Amygdala (tissue), 56 donors: ENCODE measurements at regions not wholly inside any gene's neighbourhood (a gene's known extent, or its start where the extent isn't known, plus 50 kb on each side); places are given as distances from the start of the nearest gene placed in this dataset.
"Not testable (repeated sequence)": the region's sequence is repeated elsewhere in the genome, so short reads cannot be mapped to it uniquely, and the experiment has no call there.

Experiments used
- DNase-seq, 56 donors: peaks; one replicate each; lab custom pipeline; 2025; lab: John Stamatoyannopoulos, UW

DNA sequence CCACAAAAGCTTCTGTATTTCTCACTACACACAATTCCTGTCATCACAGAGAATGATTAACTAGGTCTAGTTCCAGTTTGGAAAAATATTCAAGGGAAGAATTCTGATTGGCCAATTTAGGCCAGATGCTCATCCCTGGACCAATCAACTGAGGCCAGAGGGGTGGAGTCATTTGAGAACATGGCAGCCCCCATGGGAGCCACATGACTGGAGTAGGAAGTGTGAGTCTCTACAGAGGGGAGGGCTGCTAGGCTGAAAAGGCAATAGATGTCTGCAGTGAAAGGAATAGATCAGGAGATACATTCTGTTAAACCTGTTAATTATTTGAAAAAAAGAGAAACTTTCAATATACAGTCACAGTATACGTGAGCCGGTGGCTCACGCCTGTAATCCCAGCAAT lies 125.2 kb downstream of the UNC93B1 start:
- not testable (repeated sequence) for DNase-seq

- not testable (repeated sequence) for DNase-seq
These were observed 126.6 kb downstream of the UNC93B1 start for GRCh38 chr11:67877316-67877715.

DNA sequence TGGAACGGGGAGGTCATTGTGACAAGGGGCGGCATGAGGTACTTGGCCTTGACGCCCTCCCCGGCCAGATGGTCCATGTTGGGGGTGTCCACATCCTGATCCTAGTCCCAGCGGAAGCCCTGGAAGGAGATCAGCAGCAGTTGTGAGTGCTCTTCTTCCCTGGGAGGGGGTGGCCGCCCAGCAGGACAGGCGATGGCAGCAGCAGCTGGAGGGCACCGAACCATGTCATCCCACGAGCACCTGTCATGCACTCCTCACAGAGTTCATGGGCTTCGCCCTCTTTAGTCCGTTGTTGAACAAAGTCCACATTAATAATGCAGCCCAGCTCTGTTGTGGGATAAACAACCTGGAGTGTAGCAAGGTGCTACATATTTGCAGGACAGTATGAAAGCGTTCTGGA lies 130.7 kb downstream of the UNC93B1 start:
- not testable (repeated sequence) for DNase-seq

DNA sequence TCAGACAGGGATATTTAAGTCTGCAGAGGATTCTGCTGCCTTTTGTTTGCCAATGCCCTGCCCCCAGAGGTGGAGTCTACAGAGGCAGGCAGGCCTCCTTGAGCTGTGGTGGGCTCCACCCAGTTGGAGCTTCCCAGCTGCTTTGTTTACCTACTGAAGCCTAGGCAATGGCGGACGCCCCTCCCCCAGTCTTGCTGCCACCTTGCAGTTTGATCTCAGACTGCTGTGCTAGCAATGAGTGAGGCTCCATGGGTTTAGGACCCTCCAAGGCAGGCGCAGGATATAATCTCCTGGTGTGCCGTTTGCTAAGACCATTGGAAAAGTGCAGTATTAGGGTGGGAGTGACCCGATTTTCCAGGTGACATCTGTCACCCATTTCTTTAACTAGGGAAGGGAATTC lies 132.7 kb downstream of the UNC93B1 start:
- DNase-seq: not testable (repeated sequence)

GRCh38 chr11:67862896-67863295 lies 141.0 kb downstream of the UNC93B1 start:
- DNase-seq: not testable (repeated sequence)

- DNase-seq: peak in 8 of 56 donors; percentile 2 to 50 (median 7)
These were observed 144.3 kb downstream of the UNC93B1 start for GRCh38 chr11:67859513-67860161.

DNA sequence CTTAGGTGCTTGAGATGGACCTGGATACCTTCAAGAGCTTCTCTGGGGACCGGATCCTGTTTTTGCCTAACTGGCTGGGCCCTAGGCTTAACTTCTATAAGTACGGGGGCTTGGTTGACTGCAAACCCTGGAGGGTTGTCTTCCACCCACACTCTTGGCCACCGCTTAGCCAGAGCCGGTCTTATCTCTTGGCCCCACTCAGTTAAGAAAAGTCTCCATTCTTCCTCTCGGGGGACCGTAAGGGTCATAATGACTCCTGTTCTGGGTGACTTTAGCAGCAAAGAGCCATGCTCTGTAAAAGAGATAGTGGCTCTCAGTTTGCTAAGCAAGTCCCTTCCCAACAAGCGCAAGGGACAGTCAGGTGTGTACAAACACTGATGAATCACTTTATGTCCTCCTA lies 153.2 kb downstream of the UNC93B1 start:
- DNase-seq: not testable (repeated sequence)

- DNase-seq: not testable (repeated sequence)
These were observed 154.1 kb downstream of the UNC93B1 start for GRCh38 chr11:67849766-67850165.

GRCh38 chr11:67847896-67848875 lies 155.7 kb downstream of the UNC93B1 start:
- not testable (repeated sequence) for DNase-seq

GRCh38 chr11:67846303-67846702 lies 157.6 kb downstream of the UNC93B1 start:
- not testable (repeated sequence) for DNase-seq

DNA sequence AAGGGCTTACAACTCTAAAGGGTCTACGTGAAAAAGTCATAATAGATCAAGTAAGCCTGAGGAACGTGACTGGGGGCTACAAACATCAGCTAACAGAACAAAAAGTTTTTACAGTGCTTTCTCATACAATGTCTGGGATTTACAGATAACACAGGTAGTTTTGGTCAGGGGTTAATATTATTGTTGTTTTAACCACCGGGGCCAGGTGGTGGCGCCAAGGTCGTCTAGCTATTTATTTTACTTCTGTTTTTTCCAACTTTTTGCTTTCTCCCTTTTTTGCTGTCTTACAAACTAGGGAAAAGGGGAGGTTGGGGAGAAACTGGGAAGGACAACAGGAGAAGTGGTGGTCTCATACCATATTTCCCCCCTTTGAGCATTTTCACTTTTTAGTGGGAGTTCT lies 158.6 kb downstream of the UNC93B1 start:
- DNase-seq: not testable (repeated sequence)

GRCh38 chr11:67840599-67840998 lies 163.3 kb downstream of the UNC93B1 start:
- DNase-seq: not testable (repeated sequence)

DNA sequence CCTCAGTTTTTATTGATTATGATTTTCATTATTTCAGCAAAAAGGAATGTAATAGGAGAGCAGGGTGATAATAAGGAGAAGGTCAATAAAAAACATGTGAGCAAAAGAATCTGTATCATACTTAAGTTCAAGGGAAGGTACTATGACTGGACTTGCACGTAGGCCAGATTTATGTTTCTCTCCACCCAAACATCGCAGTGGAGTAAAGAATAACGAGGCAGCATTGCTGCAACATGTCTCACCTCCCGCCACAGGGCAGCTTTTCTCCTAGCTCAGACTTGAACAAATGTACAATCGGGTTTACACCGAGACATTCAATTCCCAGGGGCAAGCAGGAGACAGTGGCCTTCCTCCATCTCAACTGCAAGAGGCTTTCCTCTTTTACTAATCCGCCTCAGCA lies 155.7 kb upstream of the ALDH3B2 start:
- not testable (repeated sequence) for DNase-seq

- DNase-seq: not testable (repeated sequence)
These were observed 152.5 kb upstream of the ALDH3B2 start for GRCh38 chr11:67826951-67827296.

GRCh38 chr11:67826028-67826950 lies 151.9 kb upstream of the ALDH3B2 start:
- DNase-seq: peak in 41 of 56 donors; percentile 5 to 85 (median 38)

- not testable (repeated sequence) for DNase-seq
These were observed 150.4 kb upstream of the ALDH3B2 start for GRCh38 chr11:67824861-67825260.

- DNase-seq: no peak
These were observed 145.7 kb upstream of the ALDH3B2 start for GRCh38 chr11:67820081-67820480.

DNA sequence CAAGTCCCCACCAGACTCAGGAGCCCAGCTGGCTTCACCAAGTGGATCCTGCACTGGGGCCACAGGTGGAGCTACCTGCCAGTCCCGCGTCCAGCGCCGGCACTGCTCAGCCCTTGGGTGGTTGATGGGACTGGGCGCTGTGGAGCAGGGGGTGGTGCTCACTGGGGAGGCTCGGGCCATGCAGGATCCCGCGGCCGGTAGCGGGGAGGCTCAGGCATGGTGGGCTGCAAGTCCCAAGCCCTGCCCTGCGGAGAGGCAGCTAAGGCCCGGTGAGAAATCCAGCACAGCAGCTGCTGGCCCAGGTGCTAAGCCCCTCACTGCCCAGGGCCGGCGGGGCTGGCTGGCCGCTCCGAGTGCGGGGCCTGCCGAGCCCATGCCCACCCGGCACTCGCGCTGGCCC lies 143.1 kb upstream of the ALDH3B2 start:
- not testable (repeated sequence) for DNase-seq

GRCh38 chr11:67809301-67809700 lies 134.9 kb upstream of the ALDH3B2 start:
- DNase-seq: not testable (repeated sequence)

- not testable (repeated sequence) for DNase-seq
These were observed 133.5 kb upstream of the ALDH3B2 start for GRCh38 chr11:67807896-67808295.
